Jurkat, Clone E6-1 (cell line): ENCODE measurements at regions not wholly inside any gene's neighbourhood (a gene's known extent, or its start where the extent isn't known, plus 50 kb on each side); places are given as distances from the start of the nearest gene placed in this dataset.

ENCODE experiments used
- DNase-seq: peaks from one replicate; pipeline ENCODE4 v3.0.0-alpha.2; 2011; ENCODE audit warnings: low read depth, low spot score
- H3K4me3 ChIP-seq: 2 replicates; pipeline ENCODE4 v1.5.1; 2011; ENCODE audit warnings: mild to moderate bottlenecking, low read length, control low read depth, moderate library complexity

- no peak for DNase-seq
- no peak overlapping the region for H3K4me3 ChIP-seq
Observed at GRCh38 chr4:184879271-184879670, 53.5 kb upstream of the ACSL1 start.

DNA sequence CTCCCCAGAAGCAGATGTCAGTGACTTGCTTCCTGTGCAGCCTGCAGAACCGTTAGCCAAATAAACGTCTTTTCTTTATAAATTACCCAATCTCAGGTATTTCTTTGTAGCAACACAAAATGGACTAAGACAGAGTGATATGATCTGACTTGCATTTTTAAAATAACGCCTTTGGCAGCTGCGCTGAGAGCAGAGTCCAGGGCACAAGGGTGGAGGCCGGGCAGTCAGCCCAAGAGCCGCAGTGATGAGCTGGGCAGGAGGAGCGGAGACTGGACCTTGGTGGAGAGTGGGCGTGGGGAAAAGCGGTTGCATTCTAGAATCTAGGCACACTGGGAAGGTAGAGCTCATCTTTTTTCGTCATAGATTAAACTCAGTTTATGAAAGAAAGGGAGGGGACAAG is 56.5 kb upstream of the ACSL1 start:
- DNase-seq: no peak
- H3K4me3 ChIP-seq: no peak overlapping the region

DNA sequence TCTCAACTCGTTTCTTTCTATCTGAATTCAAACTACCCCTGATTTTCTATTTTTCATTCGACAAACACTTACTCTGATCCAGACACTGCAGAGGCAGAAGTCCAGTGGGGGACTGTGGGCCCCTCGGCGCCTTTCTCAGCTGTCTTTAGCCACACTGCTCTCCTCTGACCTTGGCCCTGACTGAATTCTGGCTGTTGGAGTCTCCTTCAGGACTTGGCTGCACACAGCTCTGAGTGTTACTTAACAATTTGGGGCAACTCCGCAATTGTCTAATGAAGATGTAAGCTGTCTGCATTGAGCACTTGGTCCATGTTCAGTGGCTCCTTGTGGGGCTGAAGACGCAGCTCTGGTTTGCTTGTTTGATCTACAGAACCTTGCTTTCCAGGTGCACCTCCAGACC is 57.3 kb upstream of the ACSL1 start:
- no peak for DNase-seq
- no peak overlapping the region for H3K4me3 ChIP-seq

DNA sequence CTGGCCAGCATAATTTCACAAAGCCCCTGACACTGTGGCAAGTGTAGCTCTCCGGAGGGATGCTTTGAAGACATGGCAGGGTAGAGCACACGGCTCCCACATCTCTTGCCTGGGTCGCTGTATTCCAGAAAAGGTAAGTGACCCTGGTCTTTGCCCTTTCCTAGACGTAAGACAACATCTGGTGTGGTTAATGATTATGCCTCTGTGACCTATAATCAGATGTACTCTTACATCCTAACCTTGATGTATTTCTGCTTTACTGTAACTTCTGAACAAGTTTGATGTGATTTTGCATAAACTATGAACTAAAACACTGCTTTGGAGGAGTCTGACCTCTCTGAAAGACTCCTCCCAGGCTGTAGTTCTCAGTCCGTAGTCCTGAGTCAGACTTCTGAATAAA is 59.1 kb upstream of the ACSL1 start:
- DNase-seq: no peak
- no peak overlapping the region for H3K4me3 ChIP-seq

GRCh38 chr4:184885602-184886001 is 59.8 kb upstream of the ACSL1 start:
- no peak overlapping the region for H3K4me3 ChIP-seq
- DNase-seq: no peak

GRCh38 chr4:184887333-184887732 is 61.6 kb upstream of the ACSL1 start:
- no peak for DNase-seq

DNA sequence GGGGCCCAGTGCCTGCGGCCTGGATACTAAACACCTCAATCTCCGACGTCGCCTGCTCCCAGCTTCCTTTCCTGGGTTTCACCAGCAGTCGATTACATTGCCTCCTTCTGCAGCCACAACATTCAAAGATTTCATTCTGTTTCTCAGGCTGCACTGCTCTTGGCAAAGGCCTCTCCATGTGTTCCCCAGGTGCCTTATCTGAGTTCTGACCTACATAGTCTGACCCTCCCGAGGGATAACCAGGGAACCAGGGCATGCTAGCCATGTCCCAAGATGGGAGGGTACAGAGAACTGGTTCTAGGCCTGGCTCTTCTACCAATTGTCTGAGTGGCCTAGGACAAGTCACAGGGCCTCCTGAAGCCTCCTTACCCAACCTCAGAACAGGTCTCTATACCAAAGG is 62.2 kb upstream of the ACSL1 start:
- H3K4me3 ChIP-seq: no peak overlapping the region
- no peak for DNase-seq

More at GRCh38 chr4:184887333-184887732, 61.6 kb upstream of the ACSL1 start:
- no peak overlapping the region for H3K4me3 ChIP-seq

GRCh38 chr4:184889666-184890335 is 64.0 kb upstream of the ACSL1 start:
- no peak overlapping the region for H3K4me3 ChIP-seq
- DNase-seq: no peak

DNA sequence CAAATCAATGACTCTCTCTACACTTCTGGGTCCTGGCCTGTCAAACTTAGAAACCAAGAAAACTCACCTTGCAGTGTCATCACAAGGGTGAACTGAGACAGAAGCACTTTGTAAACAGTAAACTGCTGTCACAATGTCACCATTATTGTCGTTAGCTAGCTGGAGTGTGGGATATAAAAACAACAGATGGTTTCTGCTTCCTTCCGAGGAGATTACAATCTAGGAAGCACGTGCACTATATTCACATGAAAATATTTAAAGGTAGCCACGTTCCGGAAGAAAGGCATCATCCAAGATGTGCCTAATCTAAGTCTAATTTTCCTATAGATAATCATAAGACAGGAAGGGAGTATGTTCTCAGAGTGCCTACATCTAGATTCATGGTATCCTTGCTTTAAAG is 64.7 kb upstream of the ACSL1 start:
- DNase-seq: no peak
- no peak overlapping the region for H3K4me3 ChIP-seq

GRCh38 chr4:184891816-184892397 is 66.1 kb upstream of the ACSL1 start:
- no peak for DNase-seq

DNA sequence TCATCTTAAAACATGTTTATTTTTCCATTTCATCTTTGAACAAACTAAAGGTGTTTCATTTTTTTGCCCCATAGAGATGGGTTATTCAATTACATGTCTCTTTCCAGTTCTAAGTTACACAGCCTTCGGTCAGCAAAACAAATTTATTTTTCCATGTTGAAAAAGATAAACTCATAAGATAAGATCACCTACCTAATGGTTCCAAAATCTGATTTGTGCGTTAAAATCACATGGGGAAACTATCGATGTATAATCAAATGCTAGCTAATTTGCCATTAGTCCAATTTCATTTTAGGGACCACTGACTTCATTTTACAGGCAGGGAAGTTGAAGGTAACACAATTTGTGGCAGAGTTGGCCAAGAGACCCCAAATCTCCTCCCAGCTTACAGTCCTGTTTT is 67.2 kb upstream of the ACSL1 start:
- DNase-seq: no peak
- H3K4me3 ChIP-seq: no peak overlapping the region

More at GRCh38 chr4:184891816-184892397, 66.1 kb upstream of the ACSL1 start:
- no peak overlapping the region for H3K4me3 ChIP-seq

DNA sequence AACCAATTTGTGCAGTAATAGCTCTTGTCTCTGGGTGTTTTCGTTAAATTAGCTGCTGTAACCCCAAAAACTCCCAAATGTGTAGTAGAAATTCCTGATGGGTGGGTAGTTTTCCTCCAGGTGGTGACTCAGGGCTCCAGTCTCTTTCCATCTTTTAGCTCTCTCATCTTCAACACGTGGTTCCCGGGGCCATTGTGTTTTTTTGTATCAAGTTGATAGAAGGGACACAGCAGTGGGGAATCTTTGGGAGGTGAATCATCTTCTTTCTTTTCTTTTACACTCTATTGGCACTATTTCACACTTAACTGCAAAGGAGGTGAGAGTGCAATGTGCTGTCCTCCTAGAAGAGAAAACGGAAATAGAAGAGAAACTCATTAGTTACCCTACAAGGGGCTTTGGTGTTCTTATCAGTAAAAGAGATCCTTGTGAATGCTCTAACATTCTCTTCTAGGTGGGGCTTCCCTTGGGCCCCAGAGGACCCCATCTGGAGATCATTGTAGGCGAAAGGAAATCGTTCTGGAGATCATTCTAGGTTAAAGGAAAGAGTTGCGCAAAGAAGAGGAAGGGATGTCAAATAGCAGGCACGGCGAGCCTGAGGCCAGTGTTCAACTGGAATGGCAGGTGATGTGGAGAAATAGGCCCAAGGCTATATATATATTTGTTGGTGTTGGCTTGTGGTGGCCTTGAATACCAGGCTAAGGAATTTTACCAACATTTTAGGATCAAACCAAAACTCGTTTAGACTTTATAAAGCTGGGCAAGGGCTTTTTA is 68.2 kb upstream of the ACSL1 start:
- no peak for DNase-seq
- no peak overlapping the region for H3K4me3 ChIP-seq

DNA sequence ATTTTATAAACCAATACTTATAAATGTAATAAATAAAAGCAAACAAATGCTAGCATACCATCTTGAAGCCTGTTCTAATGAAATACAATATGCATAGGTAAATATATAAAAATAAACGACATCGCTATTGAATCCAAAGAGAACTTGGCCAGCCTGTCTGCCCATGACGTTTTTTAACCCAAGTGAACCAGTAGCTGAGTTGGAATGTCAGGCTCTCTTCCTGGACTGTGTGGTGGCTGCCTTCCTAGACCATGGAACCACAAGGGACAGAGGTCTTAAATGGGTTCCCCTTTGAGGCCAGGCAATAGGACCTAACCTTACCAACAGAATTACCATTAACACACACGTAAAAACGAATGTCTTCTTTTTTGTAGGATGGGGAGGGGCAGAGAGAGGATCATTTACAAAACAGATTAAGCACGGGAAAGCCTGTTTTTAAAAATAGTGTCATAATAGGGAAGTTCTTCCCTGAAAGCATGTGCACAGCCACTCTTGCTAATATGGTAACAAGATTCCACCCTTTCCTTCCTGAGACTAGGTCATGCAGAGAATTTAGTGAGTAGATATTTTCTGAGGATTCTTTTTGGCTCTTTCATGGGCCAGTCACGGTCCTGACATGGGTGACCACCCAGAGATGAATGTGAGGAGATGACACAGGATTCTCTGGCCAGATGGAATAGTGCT is 69.4 kb upstream of the ACSL1 start:
- no peak for DNase-seq
- no peak overlapping the region for H3K4me3 ChIP-seq

GRCh38 chr4:184896868-184897715 is 71.3 kb upstream of the ACSL1 start:
- DNase-seq: no peak
- H3K4me3 ChIP-seq: no peak overlapping the region

DNA sequence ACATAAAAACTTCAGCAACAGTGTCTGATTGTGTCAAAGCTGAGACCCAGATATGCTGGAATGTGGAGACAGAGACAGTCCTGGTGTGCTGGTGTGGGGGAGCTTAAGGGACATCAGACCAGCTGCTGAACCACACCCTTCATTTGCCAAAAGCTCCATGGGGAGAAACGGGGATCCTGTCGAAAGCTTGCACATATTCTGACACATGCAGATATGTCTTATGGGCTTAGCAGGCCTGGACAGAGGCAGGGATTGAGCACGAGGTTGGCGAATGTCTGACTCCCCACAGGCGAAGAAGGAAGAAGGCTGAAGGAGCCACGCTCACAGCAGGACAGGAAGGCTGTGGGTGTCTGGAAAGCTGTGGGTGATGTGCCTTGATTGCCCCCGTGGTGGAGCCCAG is 72.1 kb upstream of the ACSL1 start:
- H3K4me3 ChIP-seq: no peak overlapping the region
- no peak for DNase-seq

GRCh38 chr4:184898793-184899192 is 73.0 kb upstream of the ACSL1 start:
- H3K4me3 ChIP-seq: no peak overlapping the region
- DNase-seq: no peak

DNA sequence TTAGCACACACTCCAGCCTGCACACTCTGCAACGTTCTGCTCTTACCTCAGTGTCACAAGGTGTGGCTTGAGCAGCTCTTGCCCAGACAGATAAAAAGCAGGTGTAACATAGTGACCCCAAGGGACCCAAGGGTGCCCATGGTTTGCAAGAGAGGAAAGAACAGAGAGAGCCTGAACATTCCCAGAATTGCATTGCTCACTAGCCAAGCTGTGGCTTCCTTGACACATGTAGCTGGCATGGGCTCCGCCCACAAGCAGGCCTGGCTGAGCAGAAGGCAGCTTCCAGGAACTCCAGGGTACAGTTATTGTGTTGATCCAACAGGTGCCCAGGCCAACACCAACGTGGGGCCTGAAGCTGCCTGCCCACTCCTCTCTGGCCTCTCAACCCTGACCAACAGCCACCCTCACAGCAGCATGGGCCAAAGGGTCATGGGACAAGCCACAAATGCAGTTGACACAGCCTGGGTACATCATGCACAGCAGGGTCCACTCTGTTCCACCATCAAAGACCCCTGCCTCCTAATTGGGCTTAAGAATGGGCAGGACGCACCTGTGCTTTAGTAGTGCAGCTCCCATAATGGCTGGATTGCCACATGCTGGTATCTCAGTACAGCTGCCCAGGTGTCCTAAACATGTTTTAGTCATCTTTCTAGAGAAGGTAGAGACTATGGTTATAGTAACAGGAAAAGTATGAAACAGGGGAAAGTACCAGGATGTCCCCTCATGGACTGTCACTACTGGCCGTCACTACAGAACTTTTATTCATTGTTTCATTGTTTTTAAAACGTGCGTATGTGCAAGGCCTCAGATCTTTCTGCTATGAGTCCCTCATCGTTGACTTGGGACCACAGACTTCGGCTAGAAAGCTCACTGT is 73.7 kb upstream of the ACSL1 start:
- DNase-seq: no peak
- H3K4me3 ChIP-seq: no peak overlapping the region

GRCh38 chr4:184900184-184900583 is 74.4 kb upstream of the ACSL1 start:
- H3K4me3 ChIP-seq: no peak overlapping the region
- DNase-seq: no peak
